ENCODE measurements at regions not wholly inside any gene's neighbourhood (a gene's known extent, or its start where the extent isn't known, plus 50 kb on each side); places are given as distances from the start of the nearest gene placed in this dataset.

DNA sequence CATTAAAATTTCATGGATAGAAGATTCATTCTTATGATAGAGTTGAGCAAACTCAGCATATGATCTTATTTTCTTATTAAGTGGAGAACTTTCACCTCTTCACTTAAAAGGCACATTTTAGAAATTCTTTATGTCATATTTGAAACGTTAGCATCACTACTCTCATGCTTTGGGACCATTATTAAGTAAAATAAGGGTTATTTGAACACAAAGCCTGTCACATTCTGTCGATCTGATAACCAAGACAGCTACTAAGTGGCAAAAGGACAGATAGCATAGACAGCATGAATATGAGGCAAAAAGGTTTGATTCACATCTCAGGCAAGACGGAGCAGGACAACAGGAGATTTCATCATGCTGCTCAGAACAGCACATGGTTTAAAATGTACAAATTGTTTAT lies 247.6 kb upstream of the ANO3 start:
- H3K4me3 ChIP-seq (ENCODE audit: low read depth in 2 of 2, low read length in 2 of 2): no peak overlapping the region
- no peaks in the 10 kb centered on the region for H3K27me3 ChIP-seq (ENCODE audit: control insufficient read depth, insufficient read depth, low read length)
- intact Hi-C loops (cut with micrococcal nuclease; ENCODE audit: unreplicated experiment) (no loop called here), in situ Hi-C loops (cut with HindIII; ENCODE audit: low pct_unique_long_range_greater_than_20kb, low sequenced_read_pairs) (no loop called here)
- no peaks in the 10 kb centered on the region for H3K36me3 ChIP-seq (ENCODE audit: control insufficient read depth, insufficient read depth, low read length)
- DNase-seq (ENCODE audit: low read depth, low spot score): no peak
- H3K9me3 ChIP-seq (ENCODE audit: control insufficient read depth, insufficient read depth, low read depth, low read length): no peaks in the 10 kb centered on the region
- no peak for ATAC-seq
- no TSS peak for BruUV-seq (replicated peaks)
- H3K4me1 ChIP-seq (ENCODE audit: control insufficient read depth, insufficient read depth, low read length): no peaks in the 10 kb centered on the region
- no peak overlapping the region for H3K27ac ChIP-seq (ENCODE audit: low read length)
- CTCF ChIA-PET: no interaction called here
- TF ChIP-seq, protein P1, sequence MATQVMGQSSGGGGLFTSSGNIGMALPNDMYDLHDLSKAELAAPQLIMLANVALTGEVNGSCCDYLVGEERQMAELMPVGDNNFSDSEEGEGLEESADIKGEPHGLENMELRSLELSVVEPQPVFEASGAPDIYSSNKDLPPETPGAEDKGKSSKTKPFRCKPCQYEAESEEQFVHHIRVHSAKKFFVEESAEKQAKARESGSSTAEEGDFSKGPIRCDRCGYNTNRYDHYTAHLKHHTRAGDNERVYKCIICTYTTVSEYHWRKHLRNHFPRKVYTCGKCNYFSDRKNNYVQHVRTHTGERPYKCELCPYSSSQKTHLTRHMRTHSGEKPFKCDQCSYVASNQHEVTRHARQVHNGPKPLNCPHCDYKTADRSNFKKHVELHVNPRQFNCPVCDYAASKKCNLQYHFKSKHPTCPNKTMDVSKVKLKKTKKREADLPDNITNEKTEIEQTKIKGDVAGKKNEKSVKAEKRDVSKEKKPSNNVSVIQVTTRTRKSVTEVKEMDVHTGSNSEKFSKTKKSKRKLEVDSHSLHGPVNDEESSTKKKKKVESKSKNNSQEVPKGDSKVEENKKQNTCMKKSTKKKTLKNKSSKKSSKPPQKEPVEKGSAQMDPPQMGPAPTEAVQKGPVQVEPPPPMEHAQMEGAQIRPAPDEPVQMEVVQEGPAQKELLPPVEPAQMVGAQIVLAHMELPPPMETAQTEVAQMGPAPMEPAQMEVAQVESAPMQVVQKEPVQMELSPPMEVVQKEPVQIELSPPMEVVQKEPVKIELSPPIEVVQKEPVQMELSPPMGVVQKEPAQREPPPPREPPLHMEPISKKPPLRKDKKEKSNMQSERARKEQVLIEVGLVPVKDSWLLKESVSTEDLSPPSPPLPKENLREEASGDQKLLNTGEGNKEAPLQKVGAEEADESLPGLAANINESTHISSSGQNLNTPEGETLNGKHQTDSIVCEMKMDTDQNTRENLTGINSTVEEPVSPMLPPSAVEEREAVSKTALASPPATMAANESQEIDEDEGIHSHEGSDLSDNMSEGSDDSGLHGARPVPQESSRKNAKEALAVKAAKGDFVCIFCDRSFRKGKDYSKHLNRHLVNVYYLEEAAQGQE (IDR thresholded peaks at IDR 0.05; ENCODE audit: insufficient read depth in 1 of 2, low read depth in 2 of 2, low read length in 1 of 2): no peak
- no peak for TF ChIP-seq POLR2AphosphoS5 (IDR thresholded peaks at IDR 0.05; ENCODE audit: low read depth, low read length)
- POLR2A ChIA-PET: no interaction called here

DNA sequence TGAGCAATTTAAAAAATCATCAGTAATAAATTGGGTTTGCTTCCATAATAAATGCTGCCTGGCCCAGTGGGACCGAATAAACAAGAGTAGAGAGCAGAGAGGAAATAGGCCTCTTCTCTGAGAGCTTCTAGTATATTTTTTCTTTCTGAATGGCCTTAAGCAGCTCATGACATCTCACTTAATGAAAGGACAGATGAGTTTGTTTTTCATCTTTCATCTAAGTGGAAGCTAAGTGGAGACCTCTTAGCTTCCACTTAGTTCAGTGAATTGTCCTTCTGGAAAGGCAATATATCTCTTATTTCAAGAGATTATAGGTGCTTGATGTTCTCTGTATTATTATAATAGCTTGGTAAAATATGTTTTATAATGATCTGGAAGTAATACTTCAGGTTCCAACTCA lies 245.9 kb upstream of the ANO3 start:
- DNase-seq (ENCODE audit: low read depth, low spot score) (no peak), ATAC-seq (no peak)
- intact Hi-C loops (cut with micrococcal nuclease; ENCODE audit: unreplicated experiment): no loop called here
- no peak overlapping the region for H3K4me3 ChIP-seq (ENCODE audit: low read depth in 2 of 2, low read length in 2 of 2)
- no peaks in the 10 kb centered on the region for H3K4me1 ChIP-seq (ENCODE audit: control insufficient read depth, insufficient read depth, low read length)
- TF ChIP-seq POLR2AphosphoS5 (IDR thresholded peaks at IDR 0.05; ENCODE audit: low read depth, low read length) (no peak), TCF7L2 (IDR thresholded peaks at IDR 0.05; ENCODE audit: low read depth, low read length) (no peak), SIN3A (IDR thresholded peaks at IDR 0.05; ENCODE audit: borderline replicate concordance, insufficient read depth, low read depth, low read length) (no peak)
- TF ChIP-seq, protein P2, sequence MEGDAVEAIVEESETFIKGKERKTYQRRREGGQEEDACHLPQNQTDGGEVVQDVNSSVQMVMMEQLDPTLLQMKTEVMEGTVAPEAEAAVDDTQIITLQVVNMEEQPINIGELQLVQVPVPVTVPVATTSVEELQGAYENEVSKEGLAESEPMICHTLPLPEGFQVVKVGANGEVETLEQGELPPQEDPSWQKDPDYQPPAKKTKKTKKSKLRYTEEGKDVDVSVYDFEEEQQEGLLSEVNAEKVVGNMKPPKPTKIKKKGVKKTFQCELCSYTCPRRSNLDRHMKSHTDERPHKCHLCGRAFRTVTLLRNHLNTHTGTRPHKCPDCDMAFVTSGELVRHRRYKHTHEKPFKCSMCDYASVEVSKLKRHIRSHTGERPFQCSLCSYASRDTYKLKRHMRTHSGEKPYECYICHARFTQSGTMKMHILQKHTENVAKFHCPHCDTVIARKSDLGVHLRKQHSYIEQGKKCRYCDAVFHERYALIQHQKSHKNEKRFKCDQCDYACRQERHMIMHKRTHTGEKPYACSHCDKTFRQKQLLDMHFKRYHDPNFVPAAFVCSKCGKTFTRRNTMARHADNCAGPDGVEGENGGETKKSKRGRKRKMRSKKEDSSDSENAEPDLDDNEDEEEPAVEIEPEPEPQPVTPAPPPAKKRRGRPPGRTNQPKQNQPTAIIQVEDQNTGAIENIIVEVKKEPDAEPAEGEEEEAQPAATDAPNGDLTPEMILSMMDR (IDR thresholded peaks at IDR 0.05): no peak
- TF ChIP-seq, protein P1 (IDR thresholded peaks at IDR 0.05; ENCODE audit: insufficient read depth in 1 of 2, low read depth in 2 of 2, low read length in 1 of 2): no peak
- H3K27me3 ChIP-seq (ENCODE audit: control insufficient read depth, insufficient read depth, low read length): no peaks in the 10 kb centered on the region
- no peaks in the 10 kb centered on the region for H3K9me3 ChIP-seq (ENCODE audit: control insufficient read depth, insufficient read depth, low read depth, low read length)
- CTCF ChIA-PET: no interaction called here
- H3K27ac ChIP-seq (ENCODE audit: low read length): no peak overlapping the region
- POLR2A ChIA-PET: no interaction called here
- in situ Hi-C loops (cut with HindIII; ENCODE audit: low pct_unique_long_range_greater_than_20kb, low sequenced_read_pairs): no loop called here
- H3K36me3 ChIP-seq (ENCODE audit: control insufficient read depth, insufficient read depth, low read length): no peaks in the 10 kb centered on the region
- BruUV-seq (replicated peaks): no TSS peak
